HepG2 (cell line): ENCODE measurements at regions not wholly inside any gene's neighbourhood (a gene's known extent, or its start where the extent isn't known, plus 50 kb on each side); places are given as distances from the start of the nearest gene placed in this dataset.

ENCODE experiments used
- ATAC-seq: fragments of 200-7000 bp; cut with Tn5 transposase; 3 replicates; pipeline ENCODE4 v1.9.1; 2020; ENCODE audit warnings: mild to moderate bottlenecking, moderate library complexity
- BruUV-seq: library from RNA; stranded (reverse); fragments of 400-500 nt; replicated peaks from 2 replicates; lab custom pipeline; 2021; lab: Mats Ljungman, UMichigan
- CTCF ChIA-PET: fragments of 300-600 bp; formaldehyde crosslinking; extraction: SDS; loops from one replicate; lab custom pipeline; 2021; ENCODE audit warnings: low total read pairs, inconsistent platforms, low intra/inter-chr PET ratio; lab: Yijun Ruan, JAX
- POLR2A ChIA-PET: fragments of 350-600 bp; sonication (Branson Sonifier 250); formaldehyde crosslinking; loops from one replicate; lab custom pipeline; 2020; ENCODE audit warnings: antibody characterized with exemption, inconsistent platforms; lab: Yijun Ruan, JAX
- DNase-seq: peaks from one replicate; pipeline ENCODE4 v3.0.0-alpha.2; 2015; ENCODE audit warnings: low spot score
- FAIRE-seq: peaks from 3 replicates; lab custom pipeline; 2011; peaks lifted over from hg19 to GRCh38; lab: Jason Lieb, UNC
- H2AFZ ChIP-seq: one replicate; pipeline ENCODE4 v1.6.1; 2011; ENCODE audit warnings: low read length, inconsistent platforms
- H3K27ac ChIP-seq: fragments of 300-600 bp; 3 replicates; pipeline ENCODE4 v1.8.0; 2011; ENCODE audit warnings: mixed run types, mild to moderate bottlenecking, mixed read lengths, low read length, inconsistent platforms; ENCODE audit not compliant: insufficient read depth; ENCODE audit errors: extremely low read length
- H3K27me3 ChIP-seq, 2 experiments: fragments of 200-600 bp in 1 of 2; 2 replicates in 1 of 2; 3 replicates in 1 of 2; pipeline versions ENCODE4 v1.6.0 to v1.8.0; 2011; ENCODE audit warnings: low read length in 2 of 2, mild to moderate bottlenecking in 2 of 2, moderate library complexity in 2 of 2, inconsistent platforms in 1 of 2; ENCODE audit not compliant: insufficient read depth in 2 of 2, control insufficient read depth in 1 of 2
- H3K36me3 ChIP-seq, 2 experiments: fragments of 200-600 bp in 1 of 2; replicated peaks in 1 of 2; 2 replicates in 1 of 2; 3 replicates in 1 of 2; pipeline versions ENCODE4 v1.5.1 to v1.8.0; 2011; ENCODE audit warnings: low read length in 2 of 2, inconsistent platforms in 1 of 2; ENCODE audit not compliant: insufficient read depth in 2 of 2, control insufficient read depth in 1 of 2
- H3K4me1 ChIP-seq: 2 replicates; pipeline ENCODE4 v1.5.1; 2012; ENCODE audit warnings: low read length, inconsistent platforms; ENCODE audit not compliant: insufficient read depth
- H3K4me2 ChIP-seq: 2 replicates; pipeline ENCODE4 v1.6.0; 2011; ENCODE audit warnings: low read depth, low read length, inconsistent platforms
- H3K4me3 ChIP-seq, 3 experiments: fragments of 200-600 bp in 1 of 3; sonication (generic), shearing (Covaris generic) in 1 of 3; replicated peaks in 1 of 3; 2 replicates each; pipeline ENCODE4 v1.5.1; 2011 to 2016; ENCODE audit warnings: low read length in 3 of 3, inconsistent platforms in 2 of 3, low read depth in 2 of 3, mild to moderate bottlenecking in 2 of 3, control low read depth in 1 of 3, mixed read lengths in 1 of 3; ENCODE audit not compliant: insufficient read depth in 1 of 3
- H3K79me2 ChIP-seq: one replicate; pipeline ENCODE4 v1.6.1; 2011; ENCODE audit warnings: low read length, inconsistent platforms; ENCODE audit not compliant: insufficient read depth
- H3K9ac ChIP-seq: 2 replicates; pipeline ENCODE4 v1.6.0; 2011; ENCODE audit warnings: mild to moderate bottlenecking, low read depth, low read length, inconsistent platforms; ENCODE audit not compliant: insufficient read depth
- H3K9me3 ChIP-seq: 2 replicates; pipeline ENCODE4 v1.5.1; 2012; ENCODE audit warnings: mild to moderate bottlenecking, low read length
- H4K20me1 ChIP-seq: 2 replicates; pipeline ENCODE4 v1.6.0; 2011; ENCODE audit warnings: inconsistent platforms, mild to moderate bottlenecking, low read length, moderate library complexity; ENCODE audit not compliant: insufficient read depth
- JUNB ChIP-seq: sonication (generic); formaldehyde crosslinking; IDR thresholded peaks from 2 replicates; pipeline ENCODE4 v1.8.0; 2022; ENCODE audit warnings: missing genetic modification reagents, mild to moderate bottlenecking, borderline replicate concordance
- MIER3 ChIP-seq: IDR thresholded peaks from 2 replicates; pipeline ENCODE4 v1.6.1; 2016; ENCODE audit warnings: missing compliant biosample characterization, borderline replicate concordance
- NR2F6 ChIP-seq, 2 experiments: IDR thresholded peaks; 2 replicates each; pipeline ENCODE4 v1.6.1; 2016; ENCODE audit warnings: antibody characterized with exemption in 1 of 2, mild to moderate bottlenecking in 1 of 2
- PITX1 ChIP-seq: sonication (generic); formaldehyde crosslinking; IDR thresholded peaks from 2 replicates; pipeline ENCODE4 v1.5.1; 2020; ENCODE audit warnings: mild to moderate bottlenecking, missing genetic modification reagents
- RFX5 ChIP-seq: IDR thresholded peaks from 2 replicates; pipeline ENCODE4 v1.6.1; 2011; ENCODE audit warnings: low read depth, low read length, improper control_type of control experiment
- SRF ChIP-seq: IDR thresholded peaks from 2 replicates; pipeline ENCODE4 v1.6.1; 2011; ENCODE audit warnings: mild to moderate bottlenecking, low read depth, low read length, moderate library complexity
- ZKSCAN1 ChIP-seq: fragments of 150-350 bp; IDR thresholded peaks from 2 replicates; pipeline ENCODE4 v1.6.1; 2014; ENCODE audit warnings: low read length
- ZNF431 ChIP-seq: sonication (generic); formaldehyde crosslinking; IDR thresholded peaks from 2 replicates; pipeline ENCODE4 v1.9.0; 2022; ENCODE audit warnings: missing genetic modification reagents, low read depth, mild to moderate bottlenecking, borderline replicate concordance
- in situ Hi-C: cut with HindIII; loops from 2 replicates; pipeline ENCODE4 v1.10.0; 2017; ENCODE audit warnings: low pct_unique_long_range_greater_than_20kb; ENCODE audit not compliant: extremely low pct_ligation_motif_present
- intact Hi-C: fragments of 100-400 bp; cut with micrococcal nuclease; formaldehyde crosslinking; loops from one replicate; pipeline ENCODE4 v1.10.0; 2022; ENCODE audit not compliant: unreplicated experiment
- TF ChIP-seq, protein P1 (sequence below): sonication (generic); formaldehyde crosslinking; conservative IDR thresholded peaks from 2 replicates; pipeline ENCODE4 v1.8.0; 2022; ENCODE audit warnings: mild to moderate bottlenecking, moderate library complexity, missing genetic modification reagents
- TF ChIP-seq, protein P2 (sequence below): sonication (generic); formaldehyde crosslinking; conservative IDR thresholded peaks from 2 replicates; pipeline ENCODE4 v1.4.0; 2020; ENCODE audit warnings: missing genetic modification reagents

DNA sequence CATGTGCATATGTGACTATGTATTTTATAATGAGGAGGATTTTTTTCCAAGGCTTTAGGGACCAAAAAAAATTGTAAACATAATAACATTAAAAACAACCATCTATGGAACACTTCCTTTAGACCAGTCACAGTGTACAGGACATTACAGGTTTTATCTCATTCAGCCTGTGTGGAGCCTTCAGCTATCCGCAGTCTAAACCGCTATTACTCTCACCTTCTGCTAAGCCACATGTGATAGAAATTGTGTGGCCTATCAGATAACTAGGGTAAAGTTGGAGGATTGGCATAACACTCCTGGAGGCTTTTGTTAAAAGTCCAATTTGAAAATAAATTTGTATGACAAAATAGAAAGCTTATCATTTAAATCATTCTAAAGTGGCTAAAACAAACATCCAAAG, 281.2 kb upstream of the TMTC1 start (continued):
- no peak for TF ChIP-seq NR2F6 (IDR thresholded peaks at IDR 0.05)
- no peak for TF ChIP-seq NR2F6 (CRISPR knock-in tag; IDR thresholded peaks at IDR 0.05)
- no peak for TF ChIP-seq ZKSCAN1
- TF ChIP-seq PITX1 (CRISPR knock-in tag): no peak
- TF ChIP-seq ZNF431 (CRISPR knock-in tag): no peak
- no peak for TF ChIP-seq JUNB (CRISPR knock-in tag)
- TF ChIP-seq RFX5: no peak
- TF ChIP-seq, protein P1, sequence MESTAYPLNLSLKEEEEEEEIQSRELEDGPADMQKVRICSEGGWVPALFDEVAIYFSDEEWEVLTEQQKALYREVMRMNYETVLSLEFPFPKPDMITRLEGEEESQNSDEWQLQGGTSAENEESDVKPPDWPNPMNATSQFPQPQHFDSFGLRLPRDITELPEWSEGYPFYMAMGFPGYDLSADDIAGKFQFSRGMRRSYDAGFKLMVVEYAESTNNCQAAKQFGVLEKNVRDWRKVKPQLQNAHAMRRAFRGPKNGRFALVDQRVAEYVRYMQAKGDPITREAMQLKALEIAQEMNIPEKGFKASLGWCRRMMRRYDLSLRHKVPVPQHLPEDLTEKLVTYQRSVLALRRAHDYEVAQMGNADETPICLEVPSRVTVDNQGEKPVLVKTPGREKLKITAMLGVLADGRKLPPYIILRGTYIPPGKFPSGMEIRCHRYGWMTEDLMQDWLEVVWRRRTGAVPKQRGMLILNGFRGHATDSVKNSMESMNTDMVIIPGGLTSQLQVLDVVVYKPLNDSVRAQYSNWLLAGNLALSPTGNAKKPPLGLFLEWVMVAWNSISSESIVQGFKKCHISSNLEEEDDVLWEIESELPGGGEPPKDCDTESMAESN (CRISPR knock-in tag): no peak
- TF ChIP-seq, protein P2, sequence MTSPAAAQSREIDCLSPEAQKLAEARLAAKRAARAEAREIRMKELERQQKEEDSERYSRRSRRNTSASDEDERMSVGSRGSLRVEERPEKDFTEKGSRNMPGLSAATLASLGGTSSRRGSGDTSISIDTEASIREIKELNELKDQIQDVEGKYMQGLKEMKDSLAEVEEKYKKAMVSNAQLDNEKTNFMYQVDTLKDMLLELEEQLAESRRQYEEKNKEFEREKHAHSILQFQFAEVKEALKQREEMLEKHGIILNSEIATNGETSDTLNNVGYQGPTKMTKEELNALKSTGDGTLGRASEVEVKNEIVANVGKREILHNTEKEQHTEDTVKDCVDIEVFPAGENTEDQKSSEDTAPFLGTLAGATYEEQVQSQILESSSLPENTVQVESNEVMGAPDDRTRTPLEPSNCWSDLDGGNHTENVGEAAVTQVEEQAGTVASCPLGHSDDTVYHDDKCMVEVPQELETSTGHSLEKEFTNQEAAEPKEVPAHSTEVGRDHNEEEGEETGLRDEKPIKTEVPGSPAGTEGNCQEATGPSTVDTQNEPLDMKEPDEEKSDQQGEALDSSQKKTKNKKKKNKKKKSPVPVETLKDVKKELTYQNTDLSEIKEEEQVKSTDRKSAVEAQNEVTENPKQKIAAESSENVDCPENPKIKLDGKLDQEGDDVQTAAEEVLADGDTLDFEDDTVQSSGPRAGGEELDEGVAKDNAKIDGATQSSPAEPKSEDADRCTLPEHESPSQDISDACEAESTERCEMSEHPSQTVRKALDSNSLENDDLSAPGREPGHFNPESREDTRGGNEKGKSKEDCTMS (CRISPR knock-in tag): no peak
- no peak for TF ChIP-seq MIER3 (CRISPR knock-in tag)

DNA sequence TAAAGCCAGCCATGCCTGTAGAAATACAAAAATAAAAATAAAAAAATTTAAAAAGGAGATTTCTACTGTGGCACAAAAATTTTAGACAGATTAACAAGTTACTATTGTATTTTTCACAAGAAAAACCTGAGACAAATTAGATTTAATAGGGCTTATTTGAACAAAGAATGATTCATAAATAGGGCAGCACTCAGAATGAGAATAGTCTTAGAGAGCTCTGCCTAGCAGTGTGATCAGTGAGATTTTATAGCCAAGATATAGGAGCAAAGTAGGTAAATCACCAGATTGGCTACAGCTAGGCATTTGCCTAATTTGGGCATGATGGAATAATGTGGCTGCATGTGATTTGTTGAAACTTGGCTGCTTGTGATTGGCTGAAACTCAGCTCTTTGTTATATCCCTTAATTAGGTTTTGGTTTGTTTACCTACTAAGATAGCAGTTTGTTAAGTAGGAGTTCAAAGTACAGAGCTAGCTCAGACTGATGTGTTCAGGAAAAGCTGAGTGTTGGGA, 279.7 kb upstream of the TMTC1 start:
- Histone ChIP-seq H3K4me1 (no peaks in the 10 kb centered on the region), H3K4me3 (no peak overlapping the region), H3K9me3 (no peaks in the 10 kb centered on the region), H2AFZ (no peak overlapping the region), H3K27me3 (no peaks in the 10 kb centered on the region), H3K9ac (no peak overlapping the region), H3K36me3 (no peaks in the 10 kb centered on the region), H3K79me2 (no peaks in the 10 kb centered on the region), H3K27ac (no peak overlapping the region), H4K20me1 (no peaks in the 10 kb centered on the region), H3K4me2 (no peak overlapping the region)
- ATAC-seq (no peak), FAIRE-seq (no peak), DNase-seq (no peak)
- in situ Hi-C loops: no loop called here
- ChIA-PET POLR2A (no interaction called here), CTCF (no interaction called here)
- BruUV-seq: no TSS peak
- intact Hi-C loops: no loop called here
- TF ChIP-seq SRF: peak; percentile 68
